Suprapubic skin (tissue), 4 donors: ENCODE measurements at regions not wholly inside any gene's neighbourhood (a gene's known extent, or its start where the extent isn't known, plus 50 kb on each side); places are given as distances from the start of the nearest gene placed in this dataset.

Experiments
- DNase-seq, 2 donors: peaks; one replicate each; pipeline ENCODE4 v3.0.0-alpha.2; 2019; ENCODE audit warnings: low spot score in 2 of 2
- H3K27ac ChIP-seq: fragments of 200-600 bp; sonication (generic); one replicate; pipeline ENCODE4 v1.5.1; 2019
- H3K27me3 ChIP-seq: fragments of 200-600 bp; sonication (generic); one replicate; pipeline ENCODE4 v1.5.1; 2019
- H3K36me3 ChIP-seq: fragments of 200-600 bp; sonication (generic); one replicate; pipeline ENCODE4 v1.5.1; 2019
- H3K4me1 ChIP-seq: fragments of 200-600 bp; sonication (generic); one replicate; pipeline ENCODE4 v1.5.1; 2019
- H3K4me3 ChIP-seq: fragments of 200-600 bp; sonication (generic); one replicate; pipeline ENCODE4 v1.5.1; 2019; ENCODE audit warnings: mild to moderate bottlenecking
- H3K9me3 ChIP-seq: fragments of 200-600 bp; sonication (generic); one replicate; pipeline ENCODE4 v1.5.1; 2019
- CTCF ChIP-seq, 2 donors: fragments of 200-600 bp in 1 of 2; fragments of 450-650 bp in 1 of 2; sonication (generic) in 1 of 2; IDR thresholded peaks; one replicate each; pipeline ENCODE4 v1.5.1; 2016 to 2019; ENCODE audit warnings: antibody characterized with exemption in 2 of 2, mild to moderate bottlenecking in 1 of 2, moderate library complexity in 1 of 2
- EP300 ChIP-seq: sonication (generic); formaldehyde crosslinking; IDR thresholded peaks from one replicate; pipeline ENCODE4 v1.6.1; 2017; ENCODE audit warnings: antibody characterized with exemption
- POLR2A ChIP-seq, 2 donors: fragments of 450-650 bp; IDR thresholded peaks; one replicate each; pipeline ENCODE4 v1.6.1; 2017; ENCODE audit warnings: antibody characterized with exemption in 2 of 2, mild to moderate bottlenecking in 2 of 2, moderate library complexity in 2 of 2
- POLR2AphosphoS5 ChIP-seq, 3 donors: sonication (generic); formaldehyde crosslinking; IDR thresholded peaks; one replicate each; pipeline ENCODE4 v1.6.1; 2017; ENCODE audit warnings: antibody characterized with exemption in 3 of 3
- WGBS: methylation state at CpG from one replicate; pipeline ENCODE4 v1.1.5; 2018; 5-methylcytosine and 5-hydroxymethylcytosine counted together

GRCh38 chr4:42347076-42347475 lies 50.2 kb upstream of the SHISA3 start:
- DNase-seq: no peak
- TF ChIP-seq POLR2AphosphoS5 (IDR thresholded peaks at IDR 0.05) (no peak), POLR2A (IDR thresholded peaks at IDR 0.05) (no peak), EP300 (no peak), CTCF (IDR thresholded peaks at IDR 0.05) (no peak)
- Histone ChIP-seq H3K27me3 (no peaks in the 10 kb centered on the region), H3K4me3 (no peak overlapping the region), H3K4me1 (no peaks in the 10 kb centered on the region), H3K36me3 (no peaks in the 10 kb centered on the region), H3K9me3 (no peaks in the 10 kb centered on the region), H3K27ac (no peak overlapping the region)
- 89% methylated on average over 7 of the region's 10 CpGs for WGBS
